Mammary epithelial cell (primary cell): ENCODE measurements at regions not wholly inside any gene's neighbourhood (a gene's known extent, or its start where the extent isn't known, plus 50 kb on each side); places are given as distances from the start of the nearest gene placed in this dataset.
"Not testable (repeated sequence)": the region's sequence is repeated elsewhere in the genome, so short reads cannot be mapped to it uniquely, and the experiment has no call there.

Experiments used
- CTCF ChIP-seq, 2 donors: IDR thresholded peaks in 1 of 2; conservative IDR thresholded peaks in 1 of 2; 2 replicates each; pipeline ENCODE4 v1.5.1; 2011 to 2012; ENCODE audit warnings: inconsistent platforms in 2 of 2, low read length in 2 of 2, mild to moderate bottlenecking in 2 of 2, control low read depth in 1 of 2, low read depth in 1 of 2; ENCODE audit not compliant: insufficient read depth in 1 of 2; ENCODE audit errors: extremely low read depth in 1 of 2
- EZH2 ChIP-seq: IDR thresholded peaks from 2 replicates; pipeline ENCODE4 v1.6.1; 2012; ENCODE audit warnings: low read length, inconsistent platforms, borderline replicate concordance

DNA sequence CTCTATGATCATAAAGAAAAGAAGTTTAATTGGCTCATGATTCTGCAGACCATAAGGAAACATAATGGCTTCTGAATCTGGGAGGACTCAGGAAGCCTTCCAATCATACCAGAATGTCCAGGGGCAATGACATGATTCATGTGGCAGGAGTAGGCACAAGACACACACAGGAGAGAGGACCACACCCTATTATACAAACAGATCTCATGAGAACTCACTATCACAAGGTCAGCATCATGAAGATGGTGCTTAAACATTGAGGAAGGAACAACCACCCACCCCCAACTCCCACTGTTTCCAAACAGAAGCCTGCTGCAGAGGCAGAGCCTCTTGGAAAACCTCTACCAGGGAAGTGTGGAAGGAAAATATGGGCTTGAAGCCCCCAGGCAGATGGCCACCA, 267.4 kb downstream of the POTED start:
- TF ChIP-seq CTCF (conservative IDR thresholded peaks at IDR 0.05 in 1 of 2, IDR thresholded peaks at IDR 0.05 in 1 of 2; ENCODE audit: extremely low read depth in 1 of 2, insufficient read depth in 1 of 2, low read depth in 1 of 2, low read length in 2 of 2); EZH2: not testable (repeated sequence)
